Neural cell (in vitro differentiated cells): ENCODE measurements at regions not wholly inside any gene's neighbourhood (a gene's known extent, or its start where the extent isn't known, plus 50 kb on each side); places are given as distances from the start of the nearest gene placed in this dataset.

Source experiments
- H2AFZ ChIP-seq: fragments of 200-600, 300-800 bp; sonication (generic), shearing (Covaris generic); 2 replicates; pipeline ENCODE4 v1.6.0; 2014; ENCODE audit warnings: low read depth, mild to moderate bottlenecking, antibody characterized with exemption, low read length, moderate library complexity
- H3F3A ChIP-seq: fragments of 200-600 bp; shearing (Covaris generic); 2 replicates; pipeline ENCODE4 v1.6.1; 2016; ENCODE audit warnings: mild to moderate bottlenecking, moderate library complexity, mixed read lengths, antibody characterized with exemption, low read length; ENCODE audit not compliant: insufficient read depth, poor library complexity, severe bottlenecking
- H3K27ac ChIP-seq: fragments of 200-600, 300-800 bp; sonication (generic), shearing (Covaris generic); 2 replicates; pipeline ENCODE4 v1.5.1; 2014; ENCODE audit warnings: mild to moderate bottlenecking, low read length, moderate library complexity
- H3K27me3 ChIP-seq: fragments of 300-800, 200-600 bp; sonication (generic), shearing (Covaris generic); 2 replicates; pipeline ENCODE4 v1.6.0; 2014; ENCODE audit warnings: mild to moderate bottlenecking, low read depth, low read length, moderate library complexity; ENCODE audit not compliant: insufficient read depth
- H3K36me3 ChIP-seq: fragments of 300-800, 200-600 bp; sonication (generic), shearing (Covaris generic); 2 replicates; pipeline ENCODE4 v1.5.1; 2014; ENCODE audit warnings: mild to moderate bottlenecking, antibody characterized with exemption, low read length, moderate library complexity; ENCODE audit not compliant: insufficient read depth
- H3K4me2 ChIP-seq: fragments of 300-800, 200-600 bp; sonication (generic), shearing (Covaris generic); 2 replicates; pipeline ENCODE4 v1.6.0; 2014; ENCODE audit warnings: mild to moderate bottlenecking, low read length
- H3K4me3 ChIP-seq: fragments of 300-800, 200-600 bp; sonication (generic), shearing (Covaris generic); 2 replicates; pipeline ENCODE4 v1.5.1; 2014; ENCODE audit warnings: mild to moderate bottlenecking, low read length, moderate library complexity
- H3K79me2 ChIP-seq: fragments of 200-600 bp; shearing (Covaris generic); replicated peaks from 2 replicates; pipeline ENCODE4 v1.6.0; 2014; ENCODE audit warnings: mild to moderate bottlenecking, low read length, moderate library complexity; ENCODE audit not compliant: insufficient read depth
- H3K9ac ChIP-seq: fragments of 300-800, 200-600 bp; sonication (generic), shearing (Covaris generic); 2 replicates; pipeline ENCODE4 v1.6.1; 2016; ENCODE audit warnings: mild to moderate bottlenecking, low read length, mixed read lengths
- H3K9me2 ChIP-seq: fragments of 200-600 bp; shearing (Covaris generic); 2 replicates; pipeline ENCODE4 v1.6.1; 2016; ENCODE audit warnings: mild to moderate bottlenecking, low read length, mixed read lengths; ENCODE audit not compliant: insufficient read depth
- H3K9me3 ChIP-seq: fragments of 200-600, 300-800 bp; sonication (generic), shearing (Covaris generic); 2 replicates; pipeline ENCODE4 v1.6.1; 2016; ENCODE audit warnings: mild to moderate bottlenecking, mixed run types, low read length, moderate library complexity, mixed read lengths
- H4K20me1 ChIP-seq: fragments of 200-600 bp; shearing (Covaris generic); 2 replicates; pipeline ENCODE4 v1.6.1; 2016; ENCODE audit warnings: mild to moderate bottlenecking, mixed run types; ENCODE audit not compliant: insufficient read depth
- CTCF ChIP-seq: fragments of 450-650 bp; IDR thresholded peaks from 2 replicates; pipeline ENCODE4 v1.5.1; 2014; ENCODE audit warnings: antibody characterized with exemption, mild to moderate bottlenecking, moderate library complexity; ENCODE audit not compliant: poor library complexity, severe bottlenecking
- EP300 ChIP-seq: fragments of 450-650 bp; conservative IDR thresholded peaks from 2 replicates; pipeline ENCODE4 v1.6.1; 2014; ENCODE audit warnings: antibody characterized with exemption, mild to moderate bottlenecking, moderate library complexity; ENCODE audit not compliant: poor library complexity, severe bottlenecking
- EZH2 ChIP-seq: fragments of 200-600, 300-800 bp; shearing (Covaris generic), sonication (generic); IDR thresholded peaks from 2 replicates; pipeline ENCODE4 v1.6.1; 2014; ENCODE audit warnings: antibody characterized with exemption, low read length, borderline replicate concordance, mild to moderate bottlenecking; ENCODE audit not compliant: insufficient read depth, poor library complexity, severe bottlenecking
- MXI1 ChIP-seq: fragments of 450-650 bp; conservative IDR thresholded peaks from 2 replicates; pipeline ENCODE4 v1.6.1; 2014; ENCODE audit warnings: antibody characterized with exemption, mild to moderate bottlenecking; ENCODE audit not compliant: poor library complexity, severe bottlenecking
- POLR2AphosphoS5 ChIP-seq: IDR thresholded peaks from 2 replicates; pipeline ENCODE4 v1.6.1; 2012
- RAD21 ChIP-seq: fragments of 450-650 bp; conservative IDR thresholded peaks from 2 replicates; pipeline ENCODE4 v1.6.1; 2014; ENCODE audit warnings: antibody characterized with exemption, mild to moderate bottlenecking, moderate library complexity
- REST ChIP-seq: IDR thresholded peaks from 2 replicates; pipeline ENCODE4 v1.6.1; 2012; ENCODE audit warnings: borderline replicate concordance
- SMC3 ChIP-seq: fragments of 450-650 bp; conservative IDR thresholded peaks from 2 replicates; pipeline ENCODE4 v1.6.1; 2014; ENCODE audit warnings: antibody characterized with exemption, mild to moderate bottlenecking, moderate library complexity; ENCODE audit not compliant: poor library complexity
- TAF1 ChIP-seq: IDR thresholded peaks from 2 replicates; pipeline ENCODE4 v1.6.1; 2012; ENCODE audit warnings: low read depth

- H3K27me3 ChIP-seq: no peaks in the 10 kb centered on the region
- no peaks in the 10 kb centered on the region for H4K20me1 ChIP-seq
- no peak overlapping the region for H3K27ac ChIP-seq
- no peak overlapping the region for H3K4me2 ChIP-seq
- H2AFZ ChIP-seq: no peak overlapping the region
- no peak overlapping the region for H3K4me3 ChIP-seq
- H3K9me2 ChIP-seq: no peaks in the 10 kb centered on the region
- no peaks in the 10 kb centered on the region for H3K79me2 ChIP-seq
- H3F3A ChIP-seq: no peaks in the 10 kb centered on the region
- TF ChIP-seq EZH2: no peak
- no peak for TF ChIP-seq EP300
- TF ChIP-seq POLR2AphosphoS5: no peak
- TF ChIP-seq REST: no peak
- no peak for TF ChIP-seq SMC3
- no peak for TF ChIP-seq RAD21
- no peaks in the 10 kb centered on the region for H3K9me3 ChIP-seq
- no peaks in the 10 kb centered on the region for H3K36me3 ChIP-seq
- H3K9ac ChIP-seq: no peak overlapping the region
Measured at GRCh38 chr17:43337684-43338428, 60.9 kb upstream of the ARL4D start.

GRCh38 chr17:43334738-43335402 lies 63.9 kb upstream of the ARL4D start:
- no peak overlapping the region for H2AFZ ChIP-seq
- H3K27me3 ChIP-seq: no peaks in the 10 kb centered on the region
- H3K79me2 ChIP-seq: no peaks in the 10 kb centered on the region
- H3K9me3 ChIP-seq: no peaks in the 10 kb centered on the region
- H3K9ac ChIP-seq: no peak overlapping the region
- H3K4me3 ChIP-seq: no peak overlapping the region
- no peaks in the 10 kb centered on the region for H4K20me1 ChIP-seq
- H3K36me3 ChIP-seq: no peaks in the 10 kb centered on the region
- H3K9me2 ChIP-seq: no peaks in the 10 kb centered on the region
- H3K4me2 ChIP-seq: no peak overlapping the region
- TF ChIP-seq POLR2AphosphoS5: no peak
- TF ChIP-seq SMC3: no peak
- TF ChIP-seq TAF1: no peak
- TF ChIP-seq EZH2: no peak
- TF ChIP-seq REST: no peak
- TF ChIP-seq RAD21: no peak
- no peak for TF ChIP-seq EP300
- no peak for TF ChIP-seq MXI1
- no peak for TF ChIP-seq CTCF
- H3F3A ChIP-seq: no peaks in the 10 kb centered on the region
- H3K27ac ChIP-seq: no peak overlapping the region
